A673 (cell line): ENCODE measurements at regions not wholly inside any gene's neighbourhood (a gene's known extent, or its start where the extent isn't known, plus 50 kb on each side); places are given as distances from the start of the nearest gene placed in this dataset.

Experiments
- BruUV-seq: library from RNA; stranded (reverse); fragments of 400-500 nt; replicated peaks from 2 replicates; lab custom pipeline; 2021; lab: Mats Ljungman, UMichigan
- CTCF ChIA-PET: fragments of 300-600 bp; sonication (Branson Sonifier 250); formaldehyde crosslinking; loops from one replicate; lab custom pipeline; 2022; ENCODE audit warnings: antibody characterized with exemption; lab: Charles Lee
- POLR2A ChIA-PET: fragments of 300-600 bp; sonication (Branson Sonifier 250); formaldehyde crosslinking; loops from one replicate; lab custom pipeline; 2022; ENCODE audit warnings: antibody characterized with exemption; ENCODE audit not compliant: low non-redundant PET; lab: Charles Lee
- DNase-seq: peaks from one replicate; pipeline ENCODE4 v3.0.0-alpha.2; 2015; ENCODE audit warnings: low spot score
- H3K27ac ChIP-seq: fragments of 200-600 bp; sonication (generic); 2 replicates; pipeline ENCODE4 v1.5.1; 2016; ENCODE audit warnings: mixed run types, low read depth, mild to moderate bottlenecking, mixed read lengths, antibody characterized with exemption, low read length; ENCODE audit not compliant: poor library complexity, severe bottlenecking
- H3K27me3 ChIP-seq: fragments of 200-600 bp; sonication (generic); replicated peaks from 2 replicates; pipeline ENCODE4 v1.6.1; 2017; ENCODE audit warnings: mixed run types, low read depth, mild to moderate bottlenecking, mixed read lengths, antibody characterized with exemption, low read length; ENCODE audit not compliant: insufficient read depth, poor library complexity
- H3K36me3 ChIP-seq: fragments of 200-600 bp; sonication (generic); 2 replicates; pipeline ENCODE4 v1.6.1; 2016; ENCODE audit warnings: mixed run types, mild to moderate bottlenecking, mixed read lengths, antibody characterized with exemption, low read length; ENCODE audit not compliant: insufficient read depth, poor library complexity, severe bottlenecking
- H3K4me1 ChIP-seq: fragments of 200-600 bp; sonication (generic); 2 replicates; pipeline ENCODE4 v1.6.1; 2017; ENCODE audit warnings: mixed run types, mild to moderate bottlenecking, mixed read lengths, antibody characterized with exemption, low read length; ENCODE audit not compliant: insufficient read depth, poor library complexity, severe bottlenecking
- H3K4me3 ChIP-seq: fragments of 200-600 bp; sonication (generic); 2 replicates; pipeline ENCODE4 v1.5.1; 2016; ENCODE audit warnings: low read depth, mixed run types, mild to moderate bottlenecking, mixed read lengths, low read length; ENCODE audit not compliant: poor library complexity, severe bottlenecking
- H3K9me3 ChIP-seq: fragments of 200-600 bp; sonication (generic); 2 replicates; pipeline ENCODE4 v1.6.1; 2016; ENCODE audit warnings: mixed run types, low read depth, mild to moderate bottlenecking, mixed read lengths, antibody characterized with exemption, low read length; ENCODE audit not compliant: poor library complexity, severe bottlenecking
- CTCF ChIP-seq: fragments of 300-800, 200-600 bp; sonication (generic); conservative IDR thresholded peaks from 2 replicates; pipeline ENCODE4 v1.5.1; 2017; ENCODE audit warnings: low read depth, mild to moderate bottlenecking, antibody characterized with exemption, low read length, moderate library complexity, mixed read lengths
- EZH2 ChIP-seq: fragments of 200-600 bp; sonication (generic); IDR thresholded peaks from 2 replicates; pipeline ENCODE4 v1.6.1; 2017; ENCODE audit warnings: borderline replicate concordance, low read depth, mild to moderate bottlenecking, mixed read lengths, antibody characterized with exemption, low read length; ENCODE audit not compliant: poor library complexity, severe bottlenecking
- intact Hi-C: fragments of 100-400 bp; cut with micrococcal nuclease; formaldehyde crosslinking; loops from one replicate; pipeline ENCODE4 v1.10.0; 2022; ENCODE audit not compliant: unreplicated experiment

DNA sequence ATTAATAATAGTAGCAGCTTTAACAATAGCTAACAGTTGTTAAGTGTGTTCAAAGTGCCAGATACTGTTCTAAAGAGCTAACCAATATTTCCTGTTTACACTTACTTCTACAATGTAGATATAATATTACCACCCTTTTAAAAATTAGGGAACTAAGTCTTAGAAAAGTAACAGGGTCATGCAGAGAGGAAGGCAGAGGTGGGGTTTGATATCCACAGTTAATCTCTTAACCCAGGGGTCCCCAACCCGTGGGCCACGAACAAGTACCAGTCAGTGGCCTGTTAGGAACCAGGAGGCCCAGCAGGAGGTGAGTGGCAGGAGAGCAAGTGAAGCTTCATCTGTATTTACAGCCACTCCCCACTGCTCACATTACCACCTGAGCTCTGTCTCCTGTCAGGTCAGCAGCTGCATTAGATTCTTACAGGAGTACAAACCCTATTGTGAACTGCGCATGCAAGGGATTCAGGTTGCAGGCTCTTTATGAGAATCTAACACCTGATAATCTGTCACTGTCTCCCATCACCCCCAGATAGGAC is 89.1 kb downstream of the ACTL7B start:
- intact Hi-C loops = no loop called here
- DNase-seq = no peak
- ChIA-PET CTCF (no interaction called here), POLR2A (no interaction called here)
- Histone ChIP-seq H3K27me3 (peaks cover 4% of the 10 kb centered on the region), H3K27ac (no peak overlapping the region), H3K4me3 (no peak overlapping the region), H3K36me3 (no peaks in the 10 kb centered on the region), H3K4me1 (no peaks in the 10 kb centered on the region), H3K9me3 (no peaks in the 10 kb centered on the region)
- no TSS peak for BruUV-seq
- TF ChIP-seq CTCF (no peak), EZH2 (no peak)

GRCh38 chr9:108765265-108765664 is 90.5 kb downstream of the ACTL7B start:
- Histone ChIP-seq H3K36me3 (no peaks in the 10 kb centered on the region), H3K27me3 (peaks cover 4% of the 10 kb centered on the region), H3K4me1 (no peaks in the 10 kb centered on the region), H3K27ac (no peak overlapping the region), H3K4me3 (no peak overlapping the region), H3K9me3 (no peaks in the 10 kb centered on the region)
- intact Hi-C loops = no loop called here
- BruUV-seq = no TSS peak
- ChIA-PET POLR2A (no interaction called here), CTCF (no interaction called here)
- no peak for DNase-seq
- no peak for TF ChIP-seq CTCF
- no peak for TF ChIP-seq EZH2

DNA sequence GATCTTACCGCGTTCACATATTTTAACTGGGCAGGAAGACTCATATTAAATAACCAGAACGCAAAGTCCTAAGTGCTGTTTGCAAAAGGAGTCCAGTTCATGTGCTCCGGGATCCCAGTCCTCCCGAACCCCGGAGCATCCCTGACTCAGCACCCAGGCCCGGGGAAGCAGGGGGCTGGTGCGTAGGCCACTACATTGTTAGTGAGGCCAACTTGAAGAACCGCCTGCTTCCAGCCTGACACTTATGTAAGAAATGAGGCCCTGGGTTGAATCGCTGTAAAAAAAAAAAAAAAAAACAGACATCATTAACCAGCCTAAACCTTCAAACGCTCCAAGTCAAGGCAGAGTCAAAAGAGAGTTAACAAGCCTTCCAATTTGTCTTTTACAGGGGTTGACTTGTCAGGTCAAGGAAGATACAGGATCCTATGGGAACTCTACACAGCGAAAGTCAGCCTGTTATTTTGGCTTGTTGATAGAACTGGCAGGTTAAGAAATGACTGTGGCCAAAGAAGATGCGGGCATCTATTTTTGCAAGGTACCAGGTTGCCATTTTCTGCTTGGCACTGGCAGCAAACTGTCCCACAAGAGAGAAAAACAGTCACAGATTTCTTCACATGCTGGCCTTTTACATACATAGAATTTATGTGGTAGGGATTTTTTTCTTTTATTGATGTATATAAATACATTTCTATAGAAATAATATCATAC is 93.3 kb downstream of the ACTL7B start:
- Histone ChIP-seq H3K27me3 (peaks cover 2% of the 10 kb centered on the region), H3K4me1 (no peaks in the 10 kb centered on the region), H3K9me3 (no peaks in the 10 kb centered on the region), H3K27ac (no peak overlapping the region), H3K4me3 (no peak overlapping the region), H3K36me3 (no peaks in the 10 kb centered on the region)
- TF ChIP-seq CTCF = no peak
- no peak for TF ChIP-seq EZH2
- POLR2A ChIA-PET = no interaction called here
- no peak for DNase-seq
- CTCF ChIA-PET = no interaction called here
- intact Hi-C loops = loop anchor here (5.0 kb wide), 2 partner anchors 195 to 1295 kb away; no protein-coding TSS in a partner anchor
- no TSS peak for BruUV-seq
